HepG2 (cell line): ENCODE measurements at regions not wholly inside any gene's neighbourhood (a gene's known extent, or its start where the extent isn't known, plus 50 kb on each side); places are given as distances from the start of the nearest gene placed in this dataset.

Experiments used
- ARID5B ChIP-seq: IDR thresholded peaks from 2 replicates; pipeline ENCODE4 v1.4.0; 2020; ENCODE audit warnings: mild to moderate bottlenecking, missing genetic modification reagents
- CTCF ChIP-seq: sonication (generic); formaldehyde crosslinking; IDR thresholded peaks from 2 replicates; pipeline ENCODE4 v1.5.0; 2020; ENCODE audit warnings: mild to moderate bottlenecking, missing genetic modification reagents, moderate library complexity
- FUBP1 ChIP-seq: sonication (generic); formaldehyde crosslinking; IDR thresholded peaks from 2 replicates; pipeline ENCODE4 v1.5.1; 2020; ENCODE audit warnings: missing genetic modification reagents, mild to moderate bottlenecking, borderline replicate concordance
- HNF1A ChIP-seq, 2 experiments: sonication (generic) in 1 of 2; formaldehyde crosslinking in 1 of 2; IDR thresholded peaks; 2 replicates each; pipeline versions ENCODE4 v1.4.0 to v1.6.1; 2016 to 2020; ENCODE audit warnings: borderline replicate concordance in 1 of 2, low read depth in 1 of 2, mild to moderate bottlenecking in 1 of 2, missing genetic modification reagents in 1 of 2
- HOXA3 ChIP-seq: sonication (generic); formaldehyde crosslinking; IDR thresholded peaks from 2 replicates; pipeline ENCODE4 v1.5.0; 2020; ENCODE audit warnings: missing genetic modification reagents
- ISL2 ChIP-seq: sonication (generic); formaldehyde crosslinking; IDR thresholded peaks from 2 replicates; pipeline ENCODE4 v1.5.0; 2020; ENCODE audit warnings: missing genetic modification reagents
- NR2F2 ChIP-seq: IDR thresholded peaks from 2 replicates; pipeline ENCODE4 v1.6.1; 2012; ENCODE audit warnings: low read depth, inconsistent platforms, borderline replicate concordance
- RXRB ChIP-seq: IDR thresholded peaks from 2 replicates; pipeline ENCODE4 v1.6.1; 2016; ENCODE audit warnings: borderline replicate concordance, missing genetic modification reagents, missing compliant biosample characterization
- SIN3A ChIP-seq: IDR thresholded peaks from 2 replicates; pipeline ENCODE4 v1.6.1; 2011; ENCODE audit warnings: low read depth, mild to moderate bottlenecking, control low read depth, low read length, borderline replicate concordance
- TBL1XR1 ChIP-seq: fragments of 150-350 bp; IDR thresholded peaks from 2 replicates; pipeline ENCODE4 v1.6.1; 2014; ENCODE audit warnings: borderline replicate concordance, low read length; ENCODE audit not compliant: partially characterized antibody
- TCF7 ChIP-seq: sonication (generic); IDR thresholded peaks from 2 replicates; pipeline ENCODE4 v1.6.1; 2016; ENCODE audit warnings: antibody characterized with exemption, low read depth
- USF2 ChIP-seq, 2 experiments: sonication (generic) in 1 of 2; formaldehyde crosslinking in 1 of 2; IDR thresholded peaks; 2 replicates each; pipeline versions ENCODE4 v1.5.1 to v1.6.1; 2011 to 2020; ENCODE audit warnings: borderline replicate concordance in 1 of 2, low read depth in 1 of 2, low read length in 1 of 2, mild to moderate bottlenecking in 1 of 2, missing genetic modification reagents in 1 of 2, moderate library complexity in 1 of 2

- 0 out of 2 replicates have a peak, but pooled peaks have one; percentile 19 for TF ChIP-seq HOXA3 (CRISPR knock-in tag)
- TF ChIP-seq NR2F2, result peak; percentile 76
- TF ChIP-seq HNF1A (IDR thresholded peaks at IDR 0.05; ENCODE audit: low read depth), result no peak
- TF ChIP-seq HNF1A (CRISPR knock-in tag; IDR thresholded peaks at IDR 0.05; ENCODE audit: borderline replicate concordance), result no peak
- TF ChIP-seq CTCF, result peak; percentile 18
- peak; percentile 83 for TF ChIP-seq USF2 (IDR thresholded peaks at IDR 0.05; ENCODE audit: low read depth, low read length)
- peak; percentile 74; the same call in 1 of the 2 replicates for TF ChIP-seq USF2 (CRISPR knock-in tag; IDR thresholded peaks at IDR 0.05; ENCODE audit: borderline replicate concordance)
- TF ChIP-seq FUBP1 (CRISPR knock-in tag), result no peak
- TF ChIP-seq TCF7, result peak; percentile 86
- peak; percentile 41; the same call in 1 of the 2 replicates for TF ChIP-seq ISL2
- TF ChIP-seq TBL1XR1, result peak; percentile 57
- peak; percentile 74 for TF ChIP-seq RXRB (CRISPR knock-in tag)
- TF ChIP-seq ARID5B (CRISPR knock-in tag), result peak; percentile 74
- TF ChIP-seq SIN3A, result no peak
These were observed 319.2 kb downstream of the GADD45G start (continued) for GRCh38 chr9:89923961-89924504.
